ENCODE measurements at regions not wholly inside any gene's neighbourhood (a gene's known extent, or its start where the extent isn't known, plus 50 kb on each side); places are given as distances from the start of the nearest gene placed in this dataset.

- no peak for TF ChIP-seq ZNF70 (CRISPR knock-in tag; IDR thresholded peaks at IDR 0.05)
- no peak for TF ChIP-seq ZFP3 (CRISPR knock-in tag; IDR thresholded peaks at IDR 0.05)
- no peak for TF ChIP-seq ESRRG (CRISPR knock-in tag; IDR thresholded peaks at IDR 0.05)
- TF ChIP-seq BACH2 (CRISPR knock-in tag; IDR thresholded peaks at IDR 0.05; ENCODE audit: borderline replicate concordance) = no peak
- no peak for TF ChIP-seq POU6F1 (CRISPR knock-in tag; IDR thresholded peaks at IDR 0.05; ENCODE audit: borderline replicate concordance, low read depth)
- no peak for TF ChIP-seq TSHZ2 (CRISPR knock-in tag; IDR thresholded peaks at IDR 0.05)
- TF ChIP-seq ISL1 (CRISPR knock-in tag; IDR thresholded peaks at IDR 0.05) = no peak
Measured at GRCh38 chr4:18749391-18749790, 727.8 kb upstream of the LCORL start.

Data from SK-N-SH treated with all-trans-retinoic acid at 6 μM for 48 hours (cell line).